ENCODE measurements at regions not wholly inside any gene's neighbourhood (a gene's known extent, or its start where the extent isn't known, plus 50 kb on each side); places are given as distances from the start of the nearest gene placed in this dataset.

DNA sequence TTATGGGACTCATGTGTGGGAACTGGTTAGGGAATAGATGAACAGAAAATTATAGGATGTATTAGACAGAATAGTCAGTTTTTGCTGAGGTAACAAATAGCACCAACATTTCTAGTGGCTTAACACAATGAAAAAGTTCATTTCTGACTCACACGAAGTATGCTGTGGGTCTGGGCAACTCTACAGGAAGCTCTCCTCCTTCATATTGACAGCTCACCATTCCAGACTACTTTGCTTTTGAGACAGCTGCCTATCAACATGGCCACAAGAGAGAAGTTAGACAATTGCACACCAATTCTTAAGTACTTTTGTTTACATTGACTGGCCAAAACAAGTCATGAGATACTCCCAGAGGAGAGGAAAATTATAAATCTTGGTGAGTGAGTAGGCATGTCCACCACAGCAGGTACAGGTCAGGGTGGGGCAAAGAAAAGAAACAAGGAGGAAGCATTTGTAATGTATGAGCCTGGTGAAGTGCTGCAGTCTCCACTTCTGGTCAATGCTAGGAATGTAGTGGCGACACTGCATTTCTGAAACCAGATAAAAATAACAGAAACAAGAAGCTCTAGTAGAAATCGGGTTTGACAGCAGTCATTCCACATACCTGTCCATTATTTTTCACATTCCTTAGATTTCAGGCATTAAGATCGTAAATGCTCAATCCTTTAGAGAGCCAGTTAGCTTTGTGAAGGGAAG is 141.6 kb downstream of the ICOS start:
- Histone ChIP-seq H2BK20ac (ENCODE audit: low read depth, low read length, poor library complexity, severe bottlenecking) (no peak overlapping the region), H3K79me2 (ENCODE audit: insufficient read depth, low read length) (no peaks in the 10 kb centered on the region), H2AK5ac (ENCODE audit: insufficient read length, low read length) (no peak overlapping the region), H4K8ac (replicated peaks; ENCODE audit: insufficient read length, low read depth, low read length) (no peak overlapping the region), H3K18ac (ENCODE audit: insufficient read length, low read depth, low read length) (no peak overlapping the region), H3K23ac (ENCODE audit: insufficient read length, low read depth, low read length) (no peak overlapping the region), H3K79me1 (ENCODE audit: insufficient read depth, low read depth, low read length, poor library complexity, severe bottlenecking) (no peaks in the 10 kb centered on the region), H2BK12ac (ENCODE audit: insufficient read length, low read depth, low read length) (no peak overlapping the region), H3K4me1 (ENCODE audit: insufficient read depth, low read length) (no peaks in the 10 kb centered on the region), H2BK5ac (ENCODE audit: insufficient read length, low read length) (no peak overlapping the region), H2AFZ (ENCODE audit: low read length) (no peak overlapping the region), H3K56ac (ENCODE audit: insufficient read length, low read depth, low read length) (no peak overlapping the region), H3K23me2 (ENCODE audit: insufficient read length, low read depth, low read length, poor library complexity, severe bottlenecking) (no peaks in the 10 kb centered on the region), H3T11ph (ENCODE audit: low read length) (no peak overlapping the region), H3K9ac (ENCODE audit: extremely low read depth, insufficient read length, low read length) (no peak overlapping the region), H4K5ac (ENCODE audit: insufficient read length, low read depth, low read length) (no peak overlapping the region), H3K14ac (ENCODE audit: insufficient read depth, low read length) (no peak overlapping the region), H2BK15ac (ENCODE audit: low read depth, low read length) (no peak overlapping the region), H3K4ac (ENCODE audit: low read depth, low read length) (no peak overlapping the region), H4K20me1 (ENCODE audit: control insufficient read depth, insufficient read depth, insufficient read length) (no peaks in the 10 kb centered on the region), H4K91ac (ENCODE audit: insufficient read length, low read depth, low read length) (no peak overlapping the region), H2BK120ac (ENCODE audit: low read depth, low read length, poor library complexity, severe bottlenecking) (no peak overlapping the region), H3K27ac (ENCODE audit: insufficient read length, low read depth, low read length) (no peak overlapping the region), H3K9me3 (ENCODE audit: control insufficient read depth, low read depth, low read length) (no peaks in the 10 kb centered on the region), H3K4me2 (ENCODE audit: insufficient read depth, insufficient read length, low read length) (no peak overlapping the region), H3K27me3 (ENCODE audit: insufficient read depth, low read length) (no peaks in the 10 kb centered on the region)
- no peaks in the 10 kb centered on the region for H3K36me3 Mint-ChIP-seq (ENCODE audit: insufficient read depth in 1 of 3, low read depth in 3 of 3)
- TF ChIP-seq, protein P1, sequence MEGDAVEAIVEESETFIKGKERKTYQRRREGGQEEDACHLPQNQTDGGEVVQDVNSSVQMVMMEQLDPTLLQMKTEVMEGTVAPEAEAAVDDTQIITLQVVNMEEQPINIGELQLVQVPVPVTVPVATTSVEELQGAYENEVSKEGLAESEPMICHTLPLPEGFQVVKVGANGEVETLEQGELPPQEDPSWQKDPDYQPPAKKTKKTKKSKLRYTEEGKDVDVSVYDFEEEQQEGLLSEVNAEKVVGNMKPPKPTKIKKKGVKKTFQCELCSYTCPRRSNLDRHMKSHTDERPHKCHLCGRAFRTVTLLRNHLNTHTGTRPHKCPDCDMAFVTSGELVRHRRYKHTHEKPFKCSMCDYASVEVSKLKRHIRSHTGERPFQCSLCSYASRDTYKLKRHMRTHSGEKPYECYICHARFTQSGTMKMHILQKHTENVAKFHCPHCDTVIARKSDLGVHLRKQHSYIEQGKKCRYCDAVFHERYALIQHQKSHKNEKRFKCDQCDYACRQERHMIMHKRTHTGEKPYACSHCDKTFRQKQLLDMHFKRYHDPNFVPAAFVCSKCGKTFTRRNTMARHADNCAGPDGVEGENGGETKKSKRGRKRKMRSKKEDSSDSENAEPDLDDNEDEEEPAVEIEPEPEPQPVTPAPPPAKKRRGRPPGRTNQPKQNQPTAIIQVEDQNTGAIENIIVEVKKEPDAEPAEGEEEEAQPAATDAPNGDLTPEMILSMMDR (conservative IDR thresholded peaks at IDR 0.05): no peak
- peaks cover 3 to 7% of the 10 kb centered on the region in 2 experiments; a peak in 3 of 4 replicates for H3K4me1 Mint-ChIP-seq
- no peaks in the 10 kb centered on the region for H3K27me3 Mint-ChIP-seq (ENCODE audit: low read depth)
- H3K4me3 Mint-ChIP-seq: no peak overlapping the region
- no CpG with 5 or more reads among the region's 4 CpGs for WGBS (ENCODE audit: extremely low coverage, insufficient read length, low lambda C conversion rate)
- no peak for DNase-seq
- no peak overlapping the region for H3K27ac Mint-ChIP-seq
- no peaks in the 10 kb centered on the region for H3K9me3 Mint-ChIP-seq

All from H9 (cell line).